Urothelium cell line (cell line): ENCODE measurements at regions not wholly inside any gene's neighbourhood (a gene's known extent, or its start where the extent isn't known, plus 50 kb on each side); places are given as distances from the start of the nearest gene placed in this dataset.
"Not testable (repeated sequence)": the region's sequence is repeated elsewhere in the genome, so short reads cannot be mapped to it uniquely, and the experiment has no call there.

Source experiments
- DNase-seq: peaks from one replicate; pipeline ENCODE4 v3.0.0; 2011; ENCODE audit warnings: low spot score, mixed read lengths
- FAIRE-seq: peaks from 2 replicates; lab custom pipeline; 2011; peaks lifted over from hg19 to GRCh38; lab: Jason Lieb, UNC

DNA sequence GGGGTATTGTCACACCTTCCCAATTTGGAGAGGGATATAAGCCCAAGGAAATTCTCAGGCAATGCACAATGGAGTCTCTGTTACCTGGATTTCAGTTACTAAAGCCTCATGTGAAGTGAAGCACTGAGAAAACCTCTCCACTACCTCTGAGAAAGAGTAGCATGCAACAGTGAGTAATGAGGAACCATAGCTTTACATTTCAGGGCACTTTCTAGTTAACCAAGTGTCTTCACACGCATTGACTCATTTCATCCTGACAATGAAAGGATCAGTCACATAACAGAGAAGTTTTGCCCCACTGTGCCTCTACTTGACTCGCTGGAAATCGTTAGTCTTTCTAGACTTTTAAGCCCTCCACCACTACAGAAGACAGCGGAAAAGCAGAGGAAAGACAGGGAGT lies 86.2 kb upstream of the ARID1B start:
- DNase-seq (no peak), FAIRE-seq (no peak)

DNA sequence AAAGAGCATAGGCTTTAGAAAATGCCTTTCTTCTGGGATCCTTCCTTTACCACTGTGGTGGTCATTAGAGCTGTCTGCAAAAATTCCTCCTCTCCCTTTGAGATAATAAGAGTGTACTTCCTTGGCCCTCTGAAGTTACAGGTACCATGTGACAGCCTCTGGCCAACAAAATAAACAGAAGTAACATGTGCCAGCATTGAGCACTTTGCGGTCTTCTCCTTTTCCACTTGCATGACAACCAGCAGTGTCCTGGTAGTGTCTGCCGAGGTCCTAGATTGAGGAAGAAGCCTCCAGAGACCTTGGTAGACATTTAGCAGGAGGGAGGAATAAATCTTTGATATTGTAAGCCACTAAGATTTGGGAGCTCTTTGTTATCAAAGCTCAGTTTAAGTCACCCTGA lies 87.5 kb upstream of the ARID1B start:
- FAIRE-seq = no peak
- DNase-seq = no peak

GRCh38 chr6:156688620-156688971 lies 88.6 kb upstream of the ARID1B start:
- no peak for DNase-seq
- FAIRE-seq = no peak

DNA sequence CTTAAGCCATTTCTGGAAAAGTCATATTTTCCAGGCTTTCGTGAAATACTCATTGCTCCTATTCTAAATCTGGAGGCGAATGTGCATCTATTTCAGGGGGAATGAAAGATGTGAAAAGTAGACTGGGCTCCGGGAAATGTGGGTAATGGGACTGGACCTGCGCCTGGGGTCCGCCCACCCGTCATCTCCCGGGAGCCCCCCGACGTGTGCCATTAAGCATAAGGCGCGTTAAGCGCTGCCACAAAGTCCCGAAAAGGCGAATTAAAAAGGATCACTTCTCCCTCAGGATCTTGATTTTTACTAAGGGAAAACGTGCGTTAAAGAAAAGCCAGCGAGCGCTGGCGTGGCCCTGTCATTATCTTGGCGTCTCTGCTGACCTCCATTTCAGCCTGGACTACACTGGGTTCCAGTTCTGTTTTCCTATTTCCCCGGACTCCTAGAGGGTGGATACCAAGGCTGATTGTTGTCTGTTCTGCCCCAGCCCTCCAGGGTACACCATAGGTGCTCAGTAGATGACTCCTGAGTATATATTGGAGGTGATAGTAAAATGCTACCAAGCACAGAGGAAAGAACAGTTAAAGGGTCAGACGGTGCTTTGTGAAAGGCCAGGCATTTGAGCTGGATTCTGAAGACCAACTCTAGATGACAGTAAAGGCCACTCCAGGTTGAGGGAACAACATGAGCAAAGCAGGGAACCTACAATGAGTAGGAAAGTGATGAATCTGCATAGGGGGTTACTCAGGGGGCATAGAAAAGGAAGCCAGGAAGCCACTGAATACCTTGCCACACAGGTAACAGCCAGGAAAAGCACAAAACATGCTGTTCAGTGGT lies 89.2 kb upstream of the ARID1B start:
- no peak for FAIRE-seq

DNA sequence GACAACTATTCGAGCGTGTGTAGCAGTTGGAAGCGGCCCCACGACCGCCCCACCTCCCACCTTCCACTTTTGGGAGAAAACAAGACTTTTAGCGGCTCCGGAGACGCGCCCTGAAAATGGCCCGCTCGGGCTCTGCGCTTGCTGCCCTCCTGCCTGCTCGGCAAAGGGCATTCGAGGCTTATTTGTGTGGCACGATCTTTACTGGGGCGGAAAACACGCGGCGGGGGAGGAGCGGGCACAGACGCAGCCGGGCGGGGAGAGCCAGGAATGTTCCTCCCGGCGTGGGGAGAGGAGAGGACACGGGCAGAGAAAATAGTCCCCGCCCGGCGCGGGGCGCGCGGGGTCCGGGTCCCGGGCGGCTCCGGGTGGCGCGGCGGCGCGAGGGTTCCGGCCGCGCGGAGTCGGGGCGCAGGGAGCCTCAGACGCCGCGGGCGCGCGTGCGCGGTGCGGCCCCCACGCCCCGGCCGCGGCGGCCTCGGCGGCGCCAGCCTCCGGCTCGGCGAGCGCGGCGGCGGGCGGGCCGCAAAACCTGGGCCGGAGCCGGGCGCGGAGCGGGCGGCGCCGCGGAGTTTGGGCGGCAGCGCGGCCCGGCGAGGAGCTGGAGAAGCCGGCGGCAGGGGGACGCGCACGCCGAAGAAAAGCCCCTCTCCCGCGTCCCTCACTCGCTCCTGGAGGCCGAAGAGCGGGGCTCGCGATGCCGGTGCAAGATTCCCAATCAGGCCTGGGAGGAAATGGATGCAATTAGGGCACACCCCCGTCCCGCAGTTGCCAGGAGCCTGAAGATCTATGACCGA lies 90.0 kb upstream of the ARID1B start:
- DNase-seq = peak; percentile 95
- FAIRE-seq = no peak

More for the DNA sequence above, 89.2 kb upstream of the ARID1B start:
- DNase-seq = peak; percentile 47

GRCh38 chr6:156686301-156686994 lies 90.7 kb upstream of the ARID1B start:
- peak; percentile 66 for DNase-seq
- FAIRE-seq = no peak

- no peak for FAIRE-seq
Observed at GRCh38 chr6:156685823-156686222, 91.4 kb upstream of the ARID1B start.

GRCh38 chr6:156683821-156684220 lies 93.4 kb upstream of the ARID1B start:
- FAIRE-seq (no peak), DNase-seq (no peak)

More at GRCh38 chr6:156685823-156686222, 91.4 kb upstream of the ARID1B start:
- DNase-seq = no peak

DNA sequence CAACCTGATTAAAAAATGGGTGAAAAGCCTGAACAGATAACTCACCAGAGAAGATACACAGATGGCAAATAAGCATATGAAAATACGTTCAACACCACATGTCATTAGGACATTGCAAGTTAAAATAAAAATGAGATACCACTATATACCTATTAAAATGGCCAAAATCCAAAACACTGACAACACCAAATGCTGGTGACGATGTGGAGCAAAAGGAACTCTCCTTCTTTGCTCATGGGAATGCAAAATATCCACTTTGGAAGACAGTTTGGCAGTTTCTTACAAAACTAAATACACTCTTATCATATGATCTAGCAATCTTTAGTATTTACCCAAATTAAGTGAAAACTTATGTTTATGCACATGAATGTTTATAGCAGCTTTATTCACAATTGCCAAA lies 100.5 kb upstream of the ARID1B start:
- FAIRE-seq (no peak), DNase-seq (no peak)

GRCh38 chr6:156674197-156674596 lies 103.0 kb upstream of the ARID1B start:
- FAIRE-seq = no peak
- no peak for DNase-seq

DNA sequence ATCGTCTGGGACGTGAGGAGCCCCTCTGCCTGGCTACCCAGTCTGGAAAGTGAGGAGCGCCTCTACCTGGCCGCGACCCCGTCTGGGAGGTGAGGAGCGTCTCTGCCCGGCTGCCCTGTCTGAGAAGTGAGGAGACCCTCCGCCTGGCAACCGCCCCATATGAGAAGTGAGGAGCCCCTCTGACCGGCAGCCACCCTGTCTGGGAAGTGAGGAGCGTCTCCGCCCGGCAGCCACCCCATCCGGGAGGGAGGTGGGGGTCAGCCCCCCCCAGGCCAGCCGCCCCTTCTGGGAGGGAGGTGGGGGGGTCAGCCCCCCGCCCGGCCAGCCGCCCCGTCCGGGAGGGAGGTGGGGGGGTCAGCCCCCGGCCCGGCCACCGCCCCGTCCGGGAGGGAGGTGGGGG lies 107.1 kb upstream of the ARID1B start:
- FAIRE-seq, DNase-seq: not testable (repeated sequence)

- no peak for FAIRE-seq
Observed at GRCh38 chr6:156662025-156662445, 115.1 kb upstream of the ARID1B start.

DNA sequence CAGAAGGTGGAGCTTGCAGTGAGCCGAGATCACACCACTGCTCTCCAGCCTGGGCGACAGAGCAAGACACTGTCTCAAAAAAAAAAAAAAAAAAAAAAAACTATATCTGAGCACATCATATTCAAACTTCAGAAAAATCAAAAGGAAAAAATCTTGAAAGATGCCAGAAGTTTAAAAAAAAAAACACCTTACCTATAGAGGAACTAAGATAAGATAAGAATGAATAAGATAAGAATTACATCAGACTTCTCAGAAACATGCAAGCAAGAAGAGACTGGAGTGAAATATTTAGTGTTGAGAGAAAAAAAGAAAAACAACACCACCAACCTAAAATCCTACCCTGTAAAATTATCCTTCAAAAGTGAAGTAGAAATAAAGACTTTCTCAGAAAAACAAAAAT lies 116.8 kb upstream of the ARID1B start:
- no peak for FAIRE-seq
- DNase-seq = no peak

More at GRCh38 chr6:156662025-156662445, 115.1 kb upstream of the ARID1B start:
- DNase-seq = peak; percentile 54

DNA sequence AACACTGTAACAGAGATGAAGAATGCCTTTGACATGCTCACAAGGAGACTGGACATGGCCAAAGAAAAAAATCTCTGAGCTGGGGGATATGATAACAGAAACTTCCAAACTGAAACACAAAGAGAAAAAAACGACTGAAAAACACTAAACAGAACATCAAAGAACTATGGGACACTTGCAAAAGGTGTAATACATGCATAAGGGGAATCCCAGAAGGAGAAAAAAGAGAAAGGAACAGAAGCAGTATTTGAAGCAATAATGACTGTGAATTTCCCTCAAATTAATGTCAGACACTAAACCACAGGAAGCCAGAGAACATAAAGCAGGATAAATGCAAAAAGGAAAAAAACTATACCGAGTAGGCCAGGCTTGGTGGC lies 117.4 kb upstream of the ARID1B start:
- no peak for FAIRE-seq
- DNase-seq = no peak

DNA sequence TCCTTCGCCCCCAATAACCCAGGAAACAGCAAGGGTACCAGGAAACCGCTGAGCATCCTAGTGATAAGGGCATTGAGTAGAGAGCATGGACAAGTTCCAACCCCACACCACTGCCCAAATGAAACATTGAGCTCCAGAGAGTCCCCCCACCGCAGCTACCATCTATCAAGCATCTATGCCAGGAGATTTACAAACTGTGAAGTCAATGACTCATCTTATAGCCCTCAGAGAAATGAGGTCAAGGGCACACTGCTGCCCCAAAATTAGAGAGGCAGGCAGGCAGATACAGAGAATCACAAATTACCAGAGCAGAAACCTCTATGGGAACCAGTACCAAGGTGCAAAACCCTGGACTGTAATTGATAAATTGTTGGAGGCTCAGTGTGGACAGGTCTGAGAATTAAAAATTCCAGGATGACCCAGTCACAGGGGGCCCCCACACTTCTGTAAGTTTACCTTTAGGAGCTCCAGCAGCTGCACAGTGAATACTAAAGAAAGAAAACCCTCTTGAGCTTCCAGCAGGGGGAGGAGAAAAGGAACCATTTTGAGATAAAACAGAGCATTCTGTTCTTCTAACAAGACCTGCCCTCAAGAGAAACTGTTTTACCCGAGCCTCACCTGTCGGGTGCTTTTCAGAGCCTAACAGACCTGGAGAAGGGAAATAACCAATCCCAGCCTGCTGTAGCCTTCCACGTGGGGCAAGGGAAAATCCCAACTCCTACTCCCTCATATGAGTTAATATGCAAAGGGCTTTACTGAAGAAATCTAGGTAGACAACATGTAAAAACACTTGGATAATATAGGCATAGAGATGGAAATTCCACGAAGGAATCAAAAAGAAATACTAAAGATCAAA lies 118.0 kb upstream of the ARID1B start:
- DNase-seq = no peak
- FAIRE-seq = no peak

- DNase-seq (peak; percentile 73), FAIRE-seq (peak; percentile 17)
Observed at GRCh38 chr6:156658186-156658965, 118.8 kb upstream of the ARID1B start.

DNA sequence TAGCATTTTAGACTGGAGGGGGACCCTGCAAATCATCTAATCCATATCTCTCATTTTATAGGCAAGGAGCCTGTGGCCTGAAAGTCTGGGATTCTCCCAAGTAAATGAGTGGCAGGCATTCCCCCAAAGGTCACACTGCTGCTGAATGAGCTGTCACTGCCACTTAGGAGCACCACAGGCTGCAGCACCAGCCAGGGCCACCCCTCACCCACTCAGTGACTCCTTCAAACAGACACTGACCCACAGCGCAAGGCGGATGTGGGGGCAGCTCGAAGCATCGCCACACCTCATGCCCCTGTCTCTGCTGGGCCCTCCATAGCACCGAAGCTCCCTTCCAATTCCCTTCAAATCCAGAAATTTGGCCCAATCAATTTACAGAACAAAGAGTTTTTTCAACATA lies 119.9 kb upstream of the ARID1B start:
- DNase-seq (no peak), FAIRE-seq (no peak)

DNA sequence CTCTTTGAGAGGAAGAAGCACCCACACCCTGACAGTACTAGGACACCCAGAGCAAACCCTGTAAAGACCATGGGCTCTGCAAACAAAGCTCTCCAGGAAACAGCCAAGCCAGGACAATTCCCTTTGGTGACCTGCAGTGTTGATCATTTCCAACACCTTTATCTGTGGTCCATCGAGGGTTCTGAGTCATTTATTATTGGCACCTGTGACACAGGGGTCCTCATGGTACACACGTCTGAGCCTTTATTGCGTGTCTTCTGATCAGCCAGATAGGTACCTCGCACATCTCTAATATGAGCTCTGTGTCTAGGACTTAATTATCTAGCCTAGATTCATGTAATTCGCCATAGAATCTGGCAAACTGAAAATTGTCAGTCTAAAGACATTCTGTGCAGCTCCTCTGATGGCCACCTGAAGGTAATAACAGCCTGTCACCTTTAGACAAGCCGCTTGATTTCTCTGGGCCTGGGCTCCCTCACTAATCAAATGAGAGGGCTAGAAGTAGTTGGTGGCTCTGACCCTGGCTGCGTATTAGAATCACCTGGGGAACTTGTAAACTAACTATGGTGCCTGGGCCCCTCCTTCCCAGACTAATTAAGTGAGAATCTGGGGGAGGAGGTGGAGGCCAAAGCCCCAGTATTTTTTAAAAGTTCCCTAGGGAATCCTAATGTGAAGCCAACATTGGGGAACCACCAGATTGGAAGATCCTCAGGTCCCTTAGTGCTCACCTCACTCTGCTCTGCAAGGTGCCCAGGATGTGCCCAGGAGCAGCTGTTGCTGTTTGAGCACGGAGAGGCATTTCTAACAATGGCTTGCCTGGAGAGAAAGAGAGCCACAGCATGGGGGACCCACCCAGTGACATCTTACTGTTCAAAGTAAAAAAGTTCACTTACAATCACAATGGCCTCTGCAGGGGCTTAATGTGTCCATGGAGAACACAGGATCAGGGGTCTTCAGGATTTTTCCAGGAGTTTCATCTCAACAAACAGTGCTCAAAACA lies 122.0 kb upstream of the ARID1B start:
- DNase-seq (no peak), FAIRE-seq (no peak)
